Endodermal cell (in vitro differentiated cells): ENCODE measurements at regions not wholly inside any gene's neighbourhood (a gene's known extent, or its start where the extent isn't known, plus 50 kb on each side); places are given as distances from the start of the nearest gene placed in this dataset.

Experiments
- DNase-seq: peaks from one replicate; pipeline ENCODE4 v3.0.0-alpha.2; 2017
- H3K27ac ChIP-seq: 2 replicates; pipeline ENCODE4 v1.5.1; 2013; ENCODE audit warnings: mild to moderate bottlenecking, low read depth, low read length, moderate library complexity
- H3K27me3 ChIP-seq: 2 replicates; pipeline ENCODE4 v1.6.1; 2013; ENCODE audit warnings: mild to moderate bottlenecking, low read length, moderate library complexity; ENCODE audit not compliant: insufficient read depth, control insufficient read depth, poor library complexity, severe bottlenecking
- H3K36me3 ChIP-seq: 2 replicates; pipeline ENCODE4 v1.7.0; 2013; ENCODE audit warnings: mild to moderate bottlenecking, low read length, moderate library complexity; ENCODE audit not compliant: control insufficient read depth, insufficient read depth
- H3K4me1 ChIP-seq: one replicate; pipeline ENCODE4 v1.7.0; 2013; ENCODE audit warnings: low read length; ENCODE audit not compliant: control insufficient read depth, insufficient read depth
- H3K4me3 ChIP-seq: 2 replicates; pipeline ENCODE4 v1.5.1; 2013; ENCODE audit warnings: mild to moderate bottlenecking, low read length, moderate library complexity
- H3K9ac ChIP-seq: 2 replicates; pipeline ENCODE4 v1.6.1; 2013; ENCODE audit warnings: mild to moderate bottlenecking, low read length, moderate library complexity; ENCODE audit not compliant: poor library complexity, severe bottlenecking; ENCODE audit errors: extremely low read depth
- H3K9me3 ChIP-seq: 2 replicates; pipeline ENCODE4 v1.6.1; 2013; ENCODE audit warnings: mild to moderate bottlenecking, low read length, moderate library complexity; ENCODE audit not compliant: control insufficient read depth
- H3K27ac Mint-ChIP-seq: 2 replicates; pipeline ENCODE4 v1.8.0; 2020; ENCODE audit warnings: mixed read lengths
- H3K27me3 Mint-ChIP-seq: 2 replicates; pipeline ENCODE4 v1.8.0; 2021; ENCODE audit warnings: mild to moderate bottlenecking, mixed read lengths; ENCODE audit not compliant: insufficient read depth
- H3K36me3 Mint-ChIP-seq: 2 replicates; pipeline ENCODE4 v1.8.0; 2020; ENCODE audit warnings: low read depth, mixed read lengths
- H3K4me1 Mint-ChIP-seq: 2 replicates; pipeline ENCODE4 v1.8.0; 2020; ENCODE audit warnings: mixed read lengths
- H3K4me3 Mint-ChIP-seq: 2 replicates; pipeline ENCODE4 v1.8.0; 2020; ENCODE audit warnings: mild to moderate bottlenecking, moderate library complexity, mixed read lengths
- H3K9me3 Mint-ChIP-seq: 2 replicates; pipeline ENCODE4 v1.8.0; 2020; ENCODE audit warnings: mild to moderate bottlenecking, mixed read lengths
- CTCF ChIP-seq: fragments of 200-600 bp; sonication (generic); conservative IDR thresholded peaks from 2 replicates; pipeline ENCODE4 v1.5.0; 2021; ENCODE audit warnings: antibody characterized with exemption, mild to moderate bottlenecking
- WGBS, 2 experiments: methylation state at CpG; one replicate each; pipeline versions ENCODE4 v1.1.5 to v1.1.7; 2013; ENCODE audit warnings: missing lambda C conversion rate in 2 of 2, mixed read lengths in 1 of 2; ENCODE audit not compliant: insufficient coverage in 1 of 2, insufficient read length in 1 of 2; 5-methylcytosine and 5-hydroxymethylcytosine counted together

DNA sequence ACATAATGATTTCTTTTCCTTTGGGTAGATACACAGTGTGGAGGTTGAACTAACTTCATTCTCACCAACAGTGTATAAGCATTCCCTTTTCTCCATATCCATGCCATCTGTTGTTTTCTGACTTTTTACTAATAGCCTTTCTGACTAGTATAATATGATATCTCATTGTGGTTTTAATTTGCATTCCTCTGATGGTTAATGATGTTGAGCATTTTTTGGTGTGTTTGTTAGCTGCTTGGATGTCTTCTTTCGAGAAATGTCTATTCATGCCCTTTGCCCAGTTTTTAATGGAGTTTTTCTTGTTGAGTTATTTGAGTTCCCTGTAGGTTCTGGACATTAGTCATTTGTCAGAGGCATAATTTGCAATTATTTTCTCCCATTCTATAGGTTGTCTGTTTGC lies 59.8 kb downstream of the MARCHF4 start:
- H3K27me3 Mint-ChIP-seq = no peaks in the 10 kb centered on the region

GRCh38 chr2:216308576-216308975 lies 63.7 kb downstream of the MARCHF4 start:
- no peak overlapping the region for H3K27ac Mint-ChIP-seq
- H3K4me1 Mint-ChIP-seq = peaks cover 12% of the 10 kb centered on the region
- Histone ChIP-seq H3K9ac (no peak overlapping the region), H3K27me3 (no peaks in the 10 kb centered on the region), H3K4me1 (no peaks in the 10 kb centered on the region), H3K36me3 (no peaks in the 10 kb centered on the region), H3K27ac (no peak overlapping the region), H3K4me3 (no peak overlapping the region), H3K9me3 (no peaks in the 10 kb centered on the region)
- WGBS, 2 experiments = 90 to 95% methylated on average over 3 to 5 of the region's 5 CpGs
- TF ChIP-seq CTCF = no peak
- H3K4me3 Mint-ChIP-seq = no peak overlapping the region
- no peaks in the 10 kb centered on the region for H3K27me3 Mint-ChIP-seq
- H3K36me3 Mint-ChIP-seq = no peaks in the 10 kb centered on the region
- no peaks in the 10 kb centered on the region for H3K9me3 Mint-ChIP-seq
- no peak for DNase-seq

More for the DNA sequence above, 59.8 kb downstream of the MARCHF4 start:
- Histone ChIP-seq H3K4me3 (no peak overlapping the region), H3K4me1 (peaks cover 7% of the 10 kb centered on the region), H3K36me3 (no peaks in the 10 kb centered on the region), H3K27ac (no peak overlapping the region), H3K9ac (no peak overlapping the region), H3K27me3 (no peaks in the 10 kb centered on the region), H3K9me3 (no peaks in the 10 kb centered on the region)
- no peaks in the 10 kb centered on the region for H3K9me3 Mint-ChIP-seq
- TF ChIP-seq CTCF = no peak
- WGBS, 2 experiments = 100% methylated on average over 1 of the region's 1 CpG; no CpG with 5 or more reads in 1 of the 2 experiments
- no peak for DNase-seq
- peaks cover 34% of the 10 kb centered on the region for H3K4me1 Mint-ChIP-seq
- no peak overlapping the region for H3K27ac Mint-ChIP-seq
- no peak overlapping the region for H3K4me3 Mint-ChIP-seq
- no peaks in the 10 kb centered on the region for H3K36me3 Mint-ChIP-seq

GRCh38 chr2:216307496-216307895 lies 64.8 kb downstream of the MARCHF4 start:
- Histone ChIP-seq H3K4me3 (no peak overlapping the region), H3K27me3 (no peaks in the 10 kb centered on the region), H3K36me3 (no peaks in the 10 kb centered on the region), H3K9me3 (no peaks in the 10 kb centered on the region), H3K27ac (no peak overlapping the region), H3K4me1 (no peaks in the 10 kb centered on the region), H3K9ac (no peak overlapping the region)
- whole genome bisulfite sequencing, 2 experiments = 84 to 92% methylated on average over 4 to 6 of the region's 6 CpGs
- Mint-ChIP-seq H3K9me3 (no peaks in the 10 kb centered on the region), H3K27ac (no peak overlapping the region), H3K36me3 (peaks cover 2% of the 10 kb centered on the region), H3K4me3 (no peak overlapping the region), H3K4me1 (peaks cover 10% of the 10 kb centered on the region), H3K27me3 (no peaks in the 10 kb centered on the region)
- TF ChIP-seq CTCF = no peak
- no peak for DNase-seq
